ENCODE measurements at regions not wholly inside any gene's neighbourhood (a gene's known extent, or its start where the extent isn't known, plus 50 kb on each side); places are given as distances from the start of the nearest gene placed in this dataset.

DNA sequence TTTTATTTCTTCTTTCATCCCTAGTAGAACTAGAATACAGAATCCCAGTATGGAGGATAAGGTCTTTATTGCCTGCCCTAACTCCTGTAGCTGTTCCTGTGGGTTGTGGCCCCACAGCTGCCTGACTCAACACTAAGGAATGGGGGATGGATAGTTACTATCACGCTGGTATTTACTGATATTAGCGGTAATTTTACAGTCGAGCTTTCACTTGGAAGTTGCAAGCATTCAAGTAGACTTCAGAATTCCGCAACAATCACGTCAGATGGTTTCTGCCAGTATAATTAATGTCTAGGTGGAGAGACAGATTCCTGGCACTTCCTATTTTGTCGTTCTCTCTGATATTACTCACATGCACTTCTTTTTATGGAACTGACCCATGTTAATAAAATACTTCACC is 489.8 kb downstream of the PABPC4L start:
- TF ChIP-seq GATA1 (IDR thresholded peaks at IDR 0.05; ENCODE audit: low read depth, low read length), result no peak
- no peak for TF ChIP-seq POLR2A (IDR thresholded peaks at IDR 0.05; ENCODE audit: low read length)

DNA sequence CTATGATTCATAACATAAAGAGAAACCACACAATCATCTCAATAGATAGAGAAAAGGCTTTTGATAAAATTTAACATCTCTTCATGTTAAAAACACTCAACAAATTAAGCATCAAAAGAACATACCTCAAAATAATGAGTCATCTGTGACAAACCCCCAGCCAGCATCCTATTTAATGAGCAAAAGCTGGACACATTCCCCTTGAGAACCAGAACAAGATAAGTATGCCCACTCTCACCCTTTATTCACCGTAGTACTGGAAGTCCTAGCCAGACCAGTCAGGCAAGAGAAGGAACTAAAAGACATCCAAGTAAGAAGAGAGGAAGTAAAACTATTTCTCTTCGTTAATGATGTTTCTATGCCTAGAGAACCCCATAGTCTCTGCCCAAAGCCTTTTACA is 507.2 kb downstream of the PABPC4L start:
- DNase-seq, result no peak

More for the DNA sequence above, 489.8 kb downstream of the PABPC4L start:
- no peak for DNase-seq

GRCh38 chr4:133683967-133684366 is 517.6 kb downstream of the PABPC4L start:
- TF ChIP-seq GATA1 (IDR thresholded peaks at IDR 0.05; ENCODE audit: low read depth, low read length) (no peak), POLR2A (IDR thresholded peaks at IDR 0.05; ENCODE audit: low read length) (no peak)
- no peak for DNase-seq

More for the DNA sequence above, 507.2 kb downstream of the PABPC4L start:
- TF ChIP-seq POLR2A (IDR thresholded peaks at IDR 0.05; ENCODE audit: low read length) (no peak), GATA1 (IDR thresholded peaks at IDR 0.05; ENCODE audit: low read depth, low read length) (no peak)

- no peak for DNase-seq
- TF ChIP-seq POLR2A (IDR thresholded peaks at IDR 0.05; ENCODE audit: low read length), result no peak
- TF ChIP-seq GATA1 (IDR thresholded peaks at IDR 0.05; ENCODE audit: low read depth, low read length), result no peak
These were observed 519.2 kb downstream of the PCDH10 start for GRCh38 chr4:133668061-133668851.

GRCh38 chr4:133647206-133647605 is 498.1 kb downstream of the PCDH10 start:
- no peak for DNase-seq
- TF ChIP-seq GATA1 (IDR thresholded peaks at IDR 0.05; ENCODE audit: low read depth, low read length) (no peak), POLR2A (IDR thresholded peaks at IDR 0.05; ENCODE audit: low read length) (no peak)

GRCh38 chr4:133641191-133641590 is 492.1 kb downstream of the PCDH10 start:
- DNase-seq, result no peak
- no peak for TF ChIP-seq GATA1 (IDR thresholded peaks at IDR 0.05; ENCODE audit: low read depth, low read length)
- TF ChIP-seq POLR2A (IDR thresholded peaks at IDR 0.05; ENCODE audit: low read length), result no peak

DNA sequence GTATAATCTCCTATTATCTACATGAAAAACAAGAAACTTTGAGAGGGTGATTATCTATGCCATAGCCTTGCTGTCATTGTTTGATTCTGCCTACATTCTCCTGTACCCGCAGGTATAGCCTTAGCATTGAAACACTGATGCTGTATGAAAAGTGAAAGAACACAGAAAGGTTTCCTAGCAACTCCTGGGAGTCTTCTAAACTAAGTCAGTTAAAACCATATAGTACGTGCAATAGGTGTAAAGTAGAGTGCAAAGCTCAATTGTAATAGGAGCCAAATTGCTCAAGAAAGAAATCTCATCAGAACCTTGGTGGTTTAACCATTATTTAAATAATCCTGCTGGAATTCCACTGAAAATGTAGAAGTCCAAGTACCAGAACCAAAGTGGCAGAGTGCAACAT is 489.7 kb downstream of the PCDH10 start:
- no peak for DNase-seq

GRCh38 chr4:133637161-133637560 is 488.1 kb downstream of the PCDH10 start:
- DNase-seq, result no peak
- no peak for TF ChIP-seq GATA1 (IDR thresholded peaks at IDR 0.05; ENCODE audit: low read depth, low read length)
- no peak for TF ChIP-seq POLR2A (IDR thresholded peaks at IDR 0.05; ENCODE audit: low read length)

More for the DNA sequence above, 489.7 kb downstream of the PCDH10 start:
- no peak for TF ChIP-seq POLR2A (IDR thresholded peaks at IDR 0.05; ENCODE audit: low read length)
- TF ChIP-seq GATA1 (IDR thresholded peaks at IDR 0.05; ENCODE audit: low read depth, low read length), result no peak

- TF ChIP-seq POLR2A (IDR thresholded peaks at IDR 0.05; ENCODE audit: low read length), result no peak
- no peak for TF ChIP-seq GATA1 (IDR thresholded peaks at IDR 0.05; ENCODE audit: low read depth, low read length)
These were observed 475.6 kb downstream of the PCDH10 start for GRCh38 chr4:133624744-133625143.

GRCh38 chr4:133623847-133624246 is 474.8 kb downstream of the PCDH10 start:
- DNase-seq, result no peak
- TF ChIP-seq GATA1 (IDR thresholded peaks at IDR 0.05; ENCODE audit: low read depth, low read length) (no peak), POLR2A (IDR thresholded peaks at IDR 0.05; ENCODE audit: low read length) (no peak)

More at GRCh38 chr4:133624744-133625143, 475.6 kb downstream of the PCDH10 start:
- no peak for DNase-seq

- no peak for TF ChIP-seq POLR2A (IDR thresholded peaks at IDR 0.05; ENCODE audit: low read length)
- TF ChIP-seq GATA1 (IDR thresholded peaks at IDR 0.05; ENCODE audit: low read depth, low read length), result no peak
- DNase-seq, result no peak
These were observed 472.5 kb downstream of the PCDH10 start for GRCh38 chr4:133621628-133622027.

- no peak for DNase-seq
- TF ChIP-seq POLR2A (IDR thresholded peaks at IDR 0.05; ENCODE audit: low read length), result no peak
- TF ChIP-seq GATA1 (IDR thresholded peaks at IDR 0.05; ENCODE audit: low read depth, low read length), result no peak
These were observed 471.5 kb downstream of the PCDH10 start for GRCh38 chr4:133620555-133620954.

DNA sequence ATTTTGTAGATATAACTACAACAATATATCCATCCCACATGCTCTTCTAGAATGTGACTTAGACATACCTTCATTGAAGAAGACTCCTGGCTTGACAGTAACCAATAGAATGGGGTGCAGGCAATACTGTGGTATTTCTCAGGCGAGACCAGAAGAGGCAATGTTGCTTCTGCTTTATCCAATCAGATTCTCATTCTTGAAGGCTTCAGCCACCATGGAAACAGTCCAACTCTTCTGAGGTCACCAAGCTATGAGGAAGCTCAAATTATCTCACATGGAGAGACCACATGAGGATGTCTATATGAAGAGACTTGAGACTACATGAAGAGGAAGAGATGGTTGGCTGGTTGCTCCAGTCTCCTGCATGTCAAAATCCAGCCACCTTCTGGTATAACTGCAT is 469.9 kb downstream of the PCDH10 start:
- DNase-seq, result peak; percentile 2 to 6
- no peak for TF ChIP-seq POLR2A (IDR thresholded peaks at IDR 0.05; ENCODE audit: low read length)
- no peak for TF ChIP-seq GATA1 (IDR thresholded peaks at IDR 0.05; ENCODE audit: low read depth, low read length)

DNA sequence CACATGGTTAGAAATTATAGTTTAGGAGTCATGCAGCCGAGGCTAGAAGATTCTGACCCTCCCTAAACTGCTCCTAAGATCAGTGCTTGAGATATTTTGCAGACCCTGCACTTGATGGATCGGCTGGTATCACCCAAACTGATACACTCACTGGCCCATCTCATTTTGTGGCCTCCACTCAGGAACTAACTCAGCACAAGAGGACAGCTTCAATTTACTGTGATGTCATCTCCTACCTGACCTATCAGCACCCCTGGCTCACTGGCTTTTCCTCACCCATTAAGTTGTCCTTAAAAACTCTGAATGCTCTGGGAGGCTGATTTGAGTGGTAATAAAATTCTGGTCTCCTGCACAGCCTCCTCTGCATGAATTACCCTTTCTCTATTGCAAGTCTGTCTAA is 450.9 kb downstream of the PCDH10 start:
- no peak for TF ChIP-seq GATA1 (IDR thresholded peaks at IDR 0.05; ENCODE audit: low read depth, low read length)
- no peak for TF ChIP-seq POLR2A (IDR thresholded peaks at IDR 0.05; ENCODE audit: low read length)
- DNase-seq, result no peak

- TF ChIP-seq POLR2A (IDR thresholded peaks at IDR 0.05; ENCODE audit: low read length), result no peak
- no peak for TF ChIP-seq GATA1 (IDR thresholded peaks at IDR 0.05; ENCODE audit: low read depth, low read length)
- DNase-seq, result no peak
These were observed 449.7 kb downstream of the PCDH10 start for GRCh38 chr4:133598779-133599178.
